BE2C (cell line): ENCODE measurements at regions not wholly inside any gene's neighbourhood (a gene's known extent, or its start where the extent isn't known, plus 50 kb on each side); places are given as distances from the start of the nearest gene placed in this dataset.
"Not testable (repeated sequence)": the region's sequence is repeated elsewhere in the genome, so short reads cannot be mapped to it uniquely, and the experiment has no call there.

Source experiments
- DNase-seq: peaks from one replicate; pipeline ENCODE4 v3.0.0-alpha.2; 2020
- H3K27me3 ChIP-seq: fragments of 250-450 bp; sonication (Bioruptor Pico); 2 replicates; pipeline ENCODE4 v1.5.1; 2020; ENCODE audit warnings: mild to moderate bottlenecking
- H3K36me3 ChIP-seq: fragments of 250-450 bp; sonication (Bioruptor Pico); 2 replicates; pipeline ENCODE4 v1.5.1; 2020; ENCODE audit warnings: mild to moderate bottlenecking
- H3K4me1 ChIP-seq: fragments of 250-450 bp; sonication (Bioruptor Pico); 2 replicates; pipeline ENCODE4 v1.5.1; 2020
- H3K4me3 ChIP-seq: 2 replicates; pipeline ENCODE4 v1.5.1; 2011; ENCODE audit warnings: low read depth, low read length
- H3K9me3 ChIP-seq: fragments of 250-450 bp; sonication (Bioruptor Pico); 2 replicates; pipeline ENCODE4 v1.5.1; 2020
- TF ChIP-seq, protein P1 (sequence below): IDR thresholded peaks from 2 replicates; pipeline ENCODE4 v1.5.1; 2012; ENCODE audit warnings: mild to moderate bottlenecking, low read depth, low read length

DNA sequence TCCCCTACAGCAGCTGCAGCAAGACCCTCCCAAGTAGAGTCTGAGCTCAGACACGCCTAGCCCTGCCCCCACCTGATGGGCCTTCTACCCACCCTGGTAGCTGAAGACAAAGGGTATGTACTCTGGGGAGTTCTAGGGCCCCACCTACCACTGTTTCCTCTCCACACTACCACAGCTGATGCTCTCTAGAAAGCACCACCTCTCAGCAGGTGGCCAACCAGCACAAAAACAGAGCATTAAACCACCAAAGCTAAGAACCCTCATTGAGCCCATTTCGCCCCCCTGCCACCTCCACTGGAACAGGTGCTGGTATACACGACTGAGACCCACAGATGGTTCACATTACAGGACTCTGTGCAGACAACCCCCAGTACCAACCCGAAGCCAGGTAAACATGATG is 258.9 kb downstream of the SETD4 start:
- H3K4me1 ChIP-seq = no peaks in the 10 kb centered on the region
- no peaks in the 10 kb centered on the region; the same call in 1 of the 2 replicates for H3K9me3 ChIP-seq
- H3K36me3 ChIP-seq = no peaks in the 10 kb centered on the region
- H3K4me3 ChIP-seq = no peak overlapping the region
- no peak for DNase-seq
- TF ChIP-seq, protein P1, sequence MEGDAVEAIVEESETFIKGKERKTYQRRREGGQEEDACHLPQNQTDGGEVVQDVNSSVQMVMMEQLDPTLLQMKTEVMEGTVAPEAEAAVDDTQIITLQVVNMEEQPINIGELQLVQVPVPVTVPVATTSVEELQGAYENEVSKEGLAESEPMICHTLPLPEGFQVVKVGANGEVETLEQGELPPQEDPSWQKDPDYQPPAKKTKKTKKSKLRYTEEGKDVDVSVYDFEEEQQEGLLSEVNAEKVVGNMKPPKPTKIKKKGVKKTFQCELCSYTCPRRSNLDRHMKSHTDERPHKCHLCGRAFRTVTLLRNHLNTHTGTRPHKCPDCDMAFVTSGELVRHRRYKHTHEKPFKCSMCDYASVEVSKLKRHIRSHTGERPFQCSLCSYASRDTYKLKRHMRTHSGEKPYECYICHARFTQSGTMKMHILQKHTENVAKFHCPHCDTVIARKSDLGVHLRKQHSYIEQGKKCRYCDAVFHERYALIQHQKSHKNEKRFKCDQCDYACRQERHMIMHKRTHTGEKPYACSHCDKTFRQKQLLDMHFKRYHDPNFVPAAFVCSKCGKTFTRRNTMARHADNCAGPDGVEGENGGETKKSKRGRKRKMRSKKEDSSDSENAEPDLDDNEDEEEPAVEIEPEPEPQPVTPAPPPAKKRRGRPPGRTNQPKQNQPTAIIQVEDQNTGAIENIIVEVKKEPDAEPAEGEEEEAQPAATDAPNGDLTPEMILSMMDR = no peak
- H3K27me3 ChIP-seq = no peaks in the 10 kb centered on the region

GRCh38 chr21:35800796-35801385 is 259.4 kb downstream of the SETD4 start:
- not testable (repeated sequence) for H3K4me3 ChIP-seq, H3K9me3 ChIP-seq, H3K36me3 ChIP-seq, DNase-seq, H3K4me1 ChIP-seq, H3K27me3 ChIP-seq

- Histone ChIP-seq H3K36me3 (no peaks in the 10 kb centered on the region), H3K4me1 (no peaks in the 10 kb centered on the region), H3K4me3 (no peak overlapping the region), H3K27me3 (no peaks in the 10 kb centered on the region), H3K9me3 (no peaks in the 10 kb centered on the region; the same call in 1 of the 2 replicates)
- TF ChIP-seq, protein P1 = no peak
- DNase-seq = no peak
Observed at GRCh38 chr21:35796844-35797243, 263.5 kb downstream of the SETD4 start.

DNA sequence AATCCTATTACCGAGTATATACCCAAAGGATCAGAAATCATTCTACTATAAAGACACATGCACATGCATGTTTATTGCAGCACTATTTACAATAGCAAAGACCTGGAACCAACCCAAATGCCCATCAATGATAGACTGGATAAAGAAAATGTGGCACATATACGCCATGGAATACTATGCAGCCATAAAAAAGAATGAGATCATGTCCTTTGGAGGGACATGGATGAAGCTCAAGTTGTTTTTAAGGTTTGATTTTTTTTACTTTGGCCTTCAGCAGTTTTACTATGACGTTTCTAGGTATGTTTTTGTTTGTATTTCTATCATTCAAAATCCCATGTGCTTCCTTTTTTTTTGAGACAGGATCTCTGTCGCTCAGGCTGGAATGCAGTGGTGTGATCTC is 265.8 kb downstream of the SETD4 start:
- H3K9me3 ChIP-seq, H3K36me3 ChIP-seq, H3K4me3 ChIP-seq, H3K27me3 ChIP-seq, H3K4me1 ChIP-seq, DNase-seq: not testable (repeated sequence)

- TF ChIP-seq, protein P1 = no peak
- no peak overlapping the region for H3K4me3 ChIP-seq
- no peak for DNase-seq
- H3K4me1 ChIP-seq = no peaks in the 10 kb centered on the region
- H3K27me3 ChIP-seq = no peaks in the 10 kb centered on the region
- H3K9me3 ChIP-seq = no peaks in the 10 kb centered on the region
- no peaks in the 10 kb centered on the region for H3K36me3 ChIP-seq
Observed at GRCh38 chr21:35792569-35793305, 267.6 kb downstream of the SETD4 start.

DNA sequence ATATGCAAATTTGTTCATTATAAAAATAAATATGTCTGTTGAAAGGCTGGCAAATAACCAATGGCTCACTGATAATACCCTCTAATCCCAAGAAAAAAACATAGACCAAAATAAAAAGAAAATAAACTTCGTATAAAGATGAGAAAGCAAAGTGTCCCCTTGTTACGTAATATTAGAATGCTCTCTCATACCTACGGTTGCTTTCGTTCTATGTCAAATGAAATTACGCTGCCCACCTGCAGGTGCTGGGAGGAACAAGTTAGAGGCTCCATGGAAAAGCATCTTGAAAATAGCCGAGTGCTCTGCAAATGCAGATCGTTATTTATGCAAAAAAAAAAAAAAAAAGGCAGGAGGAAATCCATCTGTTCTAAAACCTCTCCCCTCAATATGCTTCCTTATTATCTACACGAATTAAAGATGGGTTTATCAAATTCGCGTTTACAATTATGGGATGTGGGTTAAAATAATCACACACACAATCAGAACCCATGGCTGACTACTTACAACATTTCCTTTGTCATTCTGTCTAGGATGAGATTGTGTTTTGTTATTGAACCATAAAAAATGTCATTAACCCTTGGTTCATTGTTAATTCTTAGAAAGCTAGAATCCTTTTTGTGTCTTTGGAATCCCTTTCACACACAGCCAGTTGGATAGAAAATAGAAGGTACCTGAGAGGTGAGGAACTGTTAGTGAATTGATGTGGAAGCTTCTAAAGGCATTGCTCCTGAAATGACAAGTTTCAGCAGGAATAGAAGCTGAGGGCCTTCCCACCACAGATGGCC is 268.6 kb downstream of the SETD4 start:
- Histone ChIP-seq H3K36me3 (no peaks in the 10 kb centered on the region), H3K4me1 (no peaks in the 10 kb centered on the region), H3K4me3 (no peak overlapping the region), H3K9me3 (no peaks in the 10 kb centered on the region), H3K27me3 (no peaks in the 10 kb centered on the region)
- TF ChIP-seq, protein P1 = no peak
- no peak for DNase-seq

DNA sequence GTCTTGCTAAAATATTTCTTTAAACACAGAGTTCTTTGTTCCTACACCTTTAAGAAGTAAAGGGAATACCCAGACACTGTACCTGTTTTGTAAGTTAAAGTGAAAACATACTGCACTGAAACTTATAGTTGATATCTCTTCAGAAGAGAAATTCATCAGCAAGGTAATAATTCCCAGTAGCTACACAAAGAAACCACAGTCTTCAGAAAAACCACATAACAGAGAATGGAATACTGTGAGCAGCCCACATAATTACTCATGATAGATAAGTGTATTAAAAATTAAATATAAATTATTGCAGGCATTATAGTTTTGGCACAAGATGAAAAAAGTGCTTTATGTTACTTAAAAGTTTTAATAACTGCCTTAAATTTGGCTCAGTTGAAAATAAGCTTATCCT is 276.6 kb downstream of the SETD4 start:
- H3K4me3 ChIP-seq = no peak overlapping the region
- H3K4me1 ChIP-seq = no peaks in the 10 kb centered on the region
- DNase-seq = no peak
- no peaks in the 10 kb centered on the region for H3K9me3 ChIP-seq
- TF ChIP-seq, protein P1 = no peak
- H3K36me3 ChIP-seq = no peaks in the 10 kb centered on the region
- H3K27me3 ChIP-seq = no peaks in the 10 kb centered on the region
